Hepatocyte (in vitro differentiated cells): ENCODE measurements at regions not wholly inside any gene's neighbourhood (a gene's known extent, or its start where the extent isn't known, plus 50 kb on each side); places are given as distances from the start of the nearest gene placed in this dataset.

Experiments
- EZH2 ChIP-seq: fragments of 200-600 bp; sonication (generic); IDR thresholded peaks from 2 replicates; pipeline ENCODE4 v1.6.1; 2016; ENCODE audit warnings: antibody characterized with exemption, mild to moderate bottlenecking, borderline replicate concordance
- EZH2phosphoT487 ChIP-seq: fragments of 200-600 bp; sonication (generic); IDR thresholded peaks from one replicate; pipeline ENCODE4 v1.6.1; 2018; ENCODE audit warnings: antibody characterized with exemption, mild to moderate bottlenecking, low read depth, moderate library complexity; ENCODE audit not compliant: unreplicated experiment, severe bottlenecking
- TF ChIP-seq, protein P1 (sequence below): fragments of 200-600 bp; sonication (generic); IDR thresholded peaks from 2 replicates; pipeline ENCODE4 v1.5.1; 2016; ENCODE audit warnings: antibody characterized with exemption, mild to moderate bottlenecking; ENCODE audit not compliant: poor library complexity

DNA sequence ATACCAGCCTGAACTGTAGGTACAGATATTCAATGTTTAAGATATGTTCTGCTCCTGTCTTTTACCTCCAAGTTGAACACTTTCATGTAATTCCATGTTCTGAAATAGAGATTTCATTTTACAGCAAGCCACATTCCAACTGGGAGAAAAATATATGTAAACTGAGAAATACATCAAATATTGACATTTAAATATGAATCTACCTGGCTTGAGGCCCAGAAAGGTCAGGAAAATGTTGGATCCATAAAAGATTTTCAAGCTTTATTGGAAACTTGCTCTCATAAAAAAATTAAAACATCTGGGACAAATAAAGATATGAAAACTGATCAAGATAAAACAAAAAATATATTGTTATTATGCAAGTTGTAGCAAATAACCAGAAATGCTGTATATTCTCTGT lies 1078.7 kb upstream of the ATXN8OS start:
- TF ChIP-seq, protein P1, sequence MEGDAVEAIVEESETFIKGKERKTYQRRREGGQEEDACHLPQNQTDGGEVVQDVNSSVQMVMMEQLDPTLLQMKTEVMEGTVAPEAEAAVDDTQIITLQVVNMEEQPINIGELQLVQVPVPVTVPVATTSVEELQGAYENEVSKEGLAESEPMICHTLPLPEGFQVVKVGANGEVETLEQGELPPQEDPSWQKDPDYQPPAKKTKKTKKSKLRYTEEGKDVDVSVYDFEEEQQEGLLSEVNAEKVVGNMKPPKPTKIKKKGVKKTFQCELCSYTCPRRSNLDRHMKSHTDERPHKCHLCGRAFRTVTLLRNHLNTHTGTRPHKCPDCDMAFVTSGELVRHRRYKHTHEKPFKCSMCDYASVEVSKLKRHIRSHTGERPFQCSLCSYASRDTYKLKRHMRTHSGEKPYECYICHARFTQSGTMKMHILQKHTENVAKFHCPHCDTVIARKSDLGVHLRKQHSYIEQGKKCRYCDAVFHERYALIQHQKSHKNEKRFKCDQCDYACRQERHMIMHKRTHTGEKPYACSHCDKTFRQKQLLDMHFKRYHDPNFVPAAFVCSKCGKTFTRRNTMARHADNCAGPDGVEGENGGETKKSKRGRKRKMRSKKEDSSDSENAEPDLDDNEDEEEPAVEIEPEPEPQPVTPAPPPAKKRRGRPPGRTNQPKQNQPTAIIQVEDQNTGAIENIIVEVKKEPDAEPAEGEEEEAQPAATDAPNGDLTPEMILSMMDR = no peak
- TF ChIP-seq EZH2 = no peak
- TF ChIP-seq EZH2phosphoT487 = no peak
